Tibial artery (tissue), 4 donors: ENCODE measurements at regions not wholly inside any gene's neighbourhood (a gene's known extent, or its start where the extent isn't known, plus 50 kb on each side); places are given as distances from the start of the nearest gene placed in this dataset.

Experiments used
- DNase-seq, 2 donors: peaks; one replicate each; pipeline ENCODE4 v3.0.0-alpha.2; 2019
- H3K27ac ChIP-seq, 2 donors: fragments of 200-600 bp; sonication (generic) in 1 of 2; 1 replicate in 1 of 2; 2 replicates in 1 of 2; pipeline ENCODE4 v1.5.1; 2018 to 2019; ENCODE audit warnings: mild to moderate bottlenecking in 1 of 2
- H3K27me3 ChIP-seq, 2 donors: fragments of 200-600 bp; sonication (generic) in 1 of 2; one replicate each; pipeline versions ENCODE4 v1.5.1 to v1.6.0; 2016 to 2019
- H3K36me3 ChIP-seq, 3 donors: fragments of 200-600 bp; sonication (generic) in 2 of 3; one replicate each; pipeline ENCODE4 v1.5.1; 2016 to 2019; ENCODE audit warnings: mild to moderate bottlenecking in 2 of 3
- H3K4me1 ChIP-seq, 4 donors: fragments of 200-600 bp; sonication (generic) in 2 of 4; 1 replicate in 3 of 4; 2 replicates in 1 of 4; pipeline ENCODE4 v1.5.1; 2016 to 2019
- H3K4me3 ChIP-seq, 2 donors: fragments of 200-600 bp; sonication (generic) in 1 of 2; 1 replicate in 1 of 2; 2 replicates in 1 of 2; pipeline ENCODE4 v1.5.1; 2018 to 2019; ENCODE audit warnings: mild to moderate bottlenecking in 2 of 2
- H3K9me3 ChIP-seq, 3 donors: fragments of 200-600 bp; sonication (generic) in 1 of 3; one replicate each; pipeline ENCODE4 v1.5.1; 2016 to 2019
- CTCF ChIP-seq, 2 experiments: fragments of 200-600 bp in 1 of 2; fragments of 450-650 bp in 1 of 2; IDR thresholded peaks; one replicate each; pipeline ENCODE4 v1.5.1; 2017 to 2019; ENCODE audit warnings: antibody characterized with exemption in 2 of 2, mild to moderate bottlenecking in 1 of 2, moderate library complexity in 1 of 2
- intact Hi-C: fragments of 100-400 bp; cut with DNase I; formaldehyde crosslinking; loops from one replicate; pipeline ENCODE4 v1.15.0; 2023; ENCODE audit warnings: low total_unique reads

DNA sequence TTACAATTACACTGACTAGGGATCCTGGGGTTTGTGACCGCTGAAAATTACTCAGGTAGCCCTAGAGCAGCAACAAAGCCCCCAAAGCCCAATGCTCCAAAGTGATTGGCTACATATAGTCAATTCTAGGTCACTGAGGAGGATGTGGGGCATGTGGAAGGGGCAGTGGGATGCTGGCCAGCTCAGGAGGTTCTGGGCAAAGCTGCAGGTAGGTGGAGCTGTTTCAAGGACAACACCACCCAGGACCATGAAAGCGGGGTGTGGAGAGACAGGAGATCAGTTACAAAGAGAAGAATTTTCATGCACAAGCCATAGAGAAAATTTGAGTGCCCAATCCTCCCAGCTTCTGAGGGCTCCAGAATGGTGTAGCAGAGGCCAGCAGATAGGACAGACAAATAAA, 75.0 kb upstream of the CCDC85A start:
- intact Hi-C loops, result no loop called here
- TF ChIP-seq CTCF (IDR thresholded peaks at IDR 0.05), result no peak
- Histone ChIP-seq H3K27me3 (peaks cover 0 to 3% of the 10 kb centered on the region in 2 donors), H3K36me3 (no peaks in the 10 kb centered on the region), H3K4me3 (no peak overlapping the region), H3K27ac (no peak overlapping the region), H3K9me3 (no peaks in the 10 kb centered on the region), H3K4me1 (no peaks in the 10 kb centered on the region)
- no peak for DNase-seq

DNA sequence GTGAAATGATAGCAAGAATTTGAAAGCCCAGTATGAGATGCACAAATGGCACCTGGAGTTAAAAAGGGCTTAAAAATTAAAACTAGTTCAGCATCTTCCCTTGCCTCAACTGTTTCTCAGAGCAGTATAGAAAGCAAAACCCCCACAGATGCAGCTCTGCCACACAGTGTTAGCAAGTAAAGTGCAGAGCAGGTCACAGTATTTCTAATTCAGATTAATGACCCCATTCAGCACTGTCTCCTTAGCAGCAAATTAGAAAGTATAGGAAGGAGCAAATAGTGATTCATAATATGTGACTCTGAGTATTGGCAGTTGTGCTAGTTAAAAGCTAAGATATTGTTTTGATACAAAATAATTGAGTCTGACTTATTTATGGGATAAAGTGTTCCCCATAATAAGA, 73.8 kb upstream of the CCDC85A start:
- no peaks in the 10 kb centered on the region for H3K4me1 ChIP-seq
- no peaks in the 10 kb centered on the region for H3K36me3 ChIP-seq
- no peak for DNase-seq
- H3K27me3 ChIP-seq, result peaks cover 0 to 3% of the 10 kb centered on the region in 2 donors
- no peak for TF ChIP-seq CTCF (IDR thresholded peaks at IDR 0.05)
- no peaks in the 10 kb centered on the region for H3K9me3 ChIP-seq
- H3K4me3 ChIP-seq, result no peak overlapping the region
- H3K27ac ChIP-seq, result no peak overlapping the region
- intact Hi-C loops, result no loop called here

- intact Hi-C loops, result no loop called here
- DNase-seq, result no peak
- Histone ChIP-seq H3K9me3 (no peaks in the 10 kb centered on the region), H3K4me1 (no peaks in the 10 kb centered on the region), H3K27ac (no peak overlapping the region), H3K27me3 (no peaks in the 10 kb centered on the region), H3K4me3 (no peak overlapping the region), H3K36me3 (no peaks in the 10 kb centered on the region)
- TF ChIP-seq CTCF (IDR thresholded peaks at IDR 0.05), result no peak
Measured at GRCh38 chr2:56113382-56113975, 70.3 kb upstream of the CCDC85A start.

- Histone ChIP-seq H3K27ac (no peak overlapping the region), H3K27me3 (no peaks in the 10 kb centered on the region), H3K4me3 (no peak overlapping the region), H3K9me3 (no peaks in the 10 kb centered on the region), H3K36me3 (no peaks in the 10 kb centered on the region), H3K4me1 (no peaks in the 10 kb centered on the region)
- DNase-seq, result no peak
- intact Hi-C loops, result no loop called here
- TF ChIP-seq CTCF (IDR thresholded peaks at IDR 0.05), result no peak
Measured at GRCh38 chr2:56117764-56118163, 66.0 kb upstream of the CCDC85A start.

- no peaks in the 10 kb centered on the region for H3K4me1 ChIP-seq
- intact Hi-C loops, result no loop called here
- no peaks in the 10 kb centered on the region for H3K36me3 ChIP-seq
- no peaks in the 10 kb centered on the region for H3K27me3 ChIP-seq
- H3K27ac ChIP-seq, result no peak overlapping the region
- DNase-seq, result no peak
- TF ChIP-seq CTCF (IDR thresholded peaks at IDR 0.05), result no peak
- H3K4me3 ChIP-seq, result no peak overlapping the region
- H3K9me3 ChIP-seq, result no peaks in the 10 kb centered on the region
Measured at GRCh38 chr2:56118474-56118873, 65.3 kb upstream of the CCDC85A start.

DNA sequence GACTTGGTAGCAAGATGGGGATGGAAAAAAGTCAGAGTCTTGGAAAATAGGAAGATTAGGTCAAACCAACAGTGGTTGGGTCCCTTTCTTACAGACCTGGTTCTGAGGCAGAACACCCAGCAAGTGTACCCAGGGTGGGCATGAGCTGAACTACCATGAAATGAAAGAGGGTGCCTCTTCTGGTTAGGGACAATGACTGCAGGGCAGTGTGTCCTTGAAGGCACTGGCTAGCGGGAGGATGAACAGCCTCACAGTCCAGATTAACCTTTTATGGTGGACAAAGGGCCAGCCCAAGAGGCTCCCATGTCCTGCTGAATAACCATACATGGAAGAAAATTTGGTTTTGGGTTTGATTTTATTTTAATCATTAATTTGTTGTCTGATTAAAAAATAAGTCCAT, 61.8 kb upstream of the CCDC85A start:
- Histone ChIP-seq H3K27me3 (no peaks in the 10 kb centered on the region), H3K9me3 (no peaks in the 10 kb centered on the region), H3K4me3 (no peak overlapping the region), H3K27ac (no peak overlapping the region), H3K4me1 (no peaks in the 10 kb centered on the region), H3K36me3 (no peaks in the 10 kb centered on the region)
- intact Hi-C loops, result no loop called here
- TF ChIP-seq CTCF (IDR thresholded peaks at IDR 0.05), result no peak
- no peak for DNase-seq
